Esophagus muscularis mucosa (tissue), 3 donors: ENCODE measurements at regions not wholly inside any gene's neighbourhood (a gene's known extent, or its start where the extent isn't known, plus 50 kb on each side); places are given as distances from the start of the nearest gene placed in this dataset.

ENCODE experiments used
- POLR2A ChIP-seq: fragments of 450-650 bp; IDR thresholded peaks from one replicate; pipeline ENCODE4 v1.6.1; 2017; ENCODE audit warnings: antibody characterized with exemption, moderate library complexity, mild to moderate bottlenecking, low read depth
- POLR2AphosphoS5 ChIP-seq, 2 donors: sonication (generic); formaldehyde crosslinking; IDR thresholded peaks; one replicate each; pipeline ENCODE4 v1.6.1; 2017; ENCODE audit warnings: antibody characterized with exemption in 2 of 2
- TF ChIP-seq, protein P1 (sequence below), 3 experiments: fragments of 200-600 bp in 2 of 3; fragments of 450-650 bp in 1 of 3; sonication (generic) in 2 of 3; IDR thresholded peaks; one replicate each; pipeline ENCODE4 v1.5.1; 2017 to 2019; ENCODE audit warnings: antibody characterized with exemption in 3 of 3, mild to moderate bottlenecking in 2 of 3, moderate library complexity in 1 of 3

- TF ChIP-seq, protein P1, sequence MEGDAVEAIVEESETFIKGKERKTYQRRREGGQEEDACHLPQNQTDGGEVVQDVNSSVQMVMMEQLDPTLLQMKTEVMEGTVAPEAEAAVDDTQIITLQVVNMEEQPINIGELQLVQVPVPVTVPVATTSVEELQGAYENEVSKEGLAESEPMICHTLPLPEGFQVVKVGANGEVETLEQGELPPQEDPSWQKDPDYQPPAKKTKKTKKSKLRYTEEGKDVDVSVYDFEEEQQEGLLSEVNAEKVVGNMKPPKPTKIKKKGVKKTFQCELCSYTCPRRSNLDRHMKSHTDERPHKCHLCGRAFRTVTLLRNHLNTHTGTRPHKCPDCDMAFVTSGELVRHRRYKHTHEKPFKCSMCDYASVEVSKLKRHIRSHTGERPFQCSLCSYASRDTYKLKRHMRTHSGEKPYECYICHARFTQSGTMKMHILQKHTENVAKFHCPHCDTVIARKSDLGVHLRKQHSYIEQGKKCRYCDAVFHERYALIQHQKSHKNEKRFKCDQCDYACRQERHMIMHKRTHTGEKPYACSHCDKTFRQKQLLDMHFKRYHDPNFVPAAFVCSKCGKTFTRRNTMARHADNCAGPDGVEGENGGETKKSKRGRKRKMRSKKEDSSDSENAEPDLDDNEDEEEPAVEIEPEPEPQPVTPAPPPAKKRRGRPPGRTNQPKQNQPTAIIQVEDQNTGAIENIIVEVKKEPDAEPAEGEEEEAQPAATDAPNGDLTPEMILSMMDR (IDR thresholded peaks at IDR 0.05) = no peak
- TF ChIP-seq POLR2AphosphoS5 (IDR thresholded peaks at IDR 0.05) (no peak), POLR2A (no peak)
Measured at GRCh38 chr15:61522411-61522810, 293.3 kb upstream of the RORA start.
